ENCODE measurements at regions not wholly inside any gene's neighbourhood (a gene's known extent, or its start where the extent isn't known, plus 50 kb on each side); places are given as distances from the start of the nearest gene placed in this dataset.

- no peak overlapping the region for H3K27ac ChIP-seq (ENCODE audit: low read length)
- no peaks in the 10 kb centered on the region for H3K9me3 ChIP-seq (ENCODE audit: control insufficient read depth in 1 of 2, low read length in 2 of 2)
- no peaks in the 10 kb centered on the region for H3K36me3 ChIP-seq (ENCODE audit: control insufficient read depth in 1 of 2, insufficient read depth in 2 of 2, low read length in 2 of 2)
- no peaks in the 10 kb centered on the region for H3K27me3 ChIP-seq (ENCODE audit: low read depth, low read length)
- H3K4me3 ChIP-seq (ENCODE audit: low read depth in 1 of 2, low read length in 2 of 2) = no peak overlapping the region
- no peaks in the 10 kb centered on the region for H3K4me1 ChIP-seq (ENCODE audit: control insufficient read depth in 1 of 2, insufficient read depth in 2 of 2, low read length in 2 of 2)
Observed at GRCh38 chr6:4545893-4546292, 230.3 kb upstream of the CDYL start.

- H3K27ac ChIP-seq (ENCODE audit: low read length) = no peak overlapping the region
- H3K4me3 ChIP-seq (ENCODE audit: low read depth in 1 of 2, low read length in 2 of 2) = no peak overlapping the region
- no peaks in the 10 kb centered on the region for H3K27me3 ChIP-seq (ENCODE audit: low read depth, low read length)
- no peaks in the 10 kb centered on the region for H3K9me3 ChIP-seq (ENCODE audit: control insufficient read depth in 1 of 2, low read length in 2 of 2)
- no peaks in the 10 kb centered on the region for H3K4me1 ChIP-seq (ENCODE audit: control insufficient read depth in 1 of 2, insufficient read depth in 2 of 2, low read length in 2 of 2)
- H3K36me3 ChIP-seq (ENCODE audit: control insufficient read depth in 1 of 2, insufficient read depth in 2 of 2, low read length in 2 of 2) = no peaks in the 10 kb centered on the region
Observed at GRCh38 chr6:4543596-4543995, 232.6 kb upstream of the CDYL start.

- Histone ChIP-seq H3K4me3 (ENCODE audit: low read depth in 1 of 2, low read length in 2 of 2) (no peak overlapping the region), H3K9me3 (ENCODE audit: control insufficient read depth in 1 of 2, low read length in 2 of 2) (peaks cover 0 to 7% of the 10 kb centered on the region in 2 donors), H3K36me3 (ENCODE audit: control insufficient read depth in 1 of 2, insufficient read depth in 2 of 2, low read length in 2 of 2) (no peaks in the 10 kb centered on the region), H3K27ac (ENCODE audit: low read length) (no peak overlapping the region), H3K4me1 (ENCODE audit: control insufficient read depth in 1 of 2, insufficient read depth in 2 of 2, low read length in 2 of 2) (no peaks in the 10 kb centered on the region), H3K27me3 (ENCODE audit: low read depth, low read length) (no peaks in the 10 kb centered on the region)
Observed at GRCh38 chr6:4533576-4533975, 242.6 kb upstream of the CDYL start.

- no peaks in the 10 kb centered on the region for H3K27me3 ChIP-seq (ENCODE audit: low read depth, low read length)
- no peaks in the 10 kb centered on the region for H3K4me1 ChIP-seq (ENCODE audit: control insufficient read depth in 1 of 2, insufficient read depth in 2 of 2, low read length in 2 of 2)
- H3K9me3 ChIP-seq (ENCODE audit: control insufficient read depth in 1 of 2, low read length in 2 of 2) = peaks cover 0 to 7% of the 10 kb centered on the region in 2 donors
- no peaks in the 10 kb centered on the region for H3K36me3 ChIP-seq (ENCODE audit: control insufficient read depth in 1 of 2, insufficient read depth in 2 of 2, low read length in 2 of 2)
- no peak overlapping the region for H3K27ac ChIP-seq (ENCODE audit: low read length)
- H3K4me3 ChIP-seq (ENCODE audit: low read depth in 1 of 2, low read length in 2 of 2) = no peak overlapping the region
Observed at GRCh38 chr6:4531406-4531805, 244.8 kb upstream of the CDYL start.

DNA sequence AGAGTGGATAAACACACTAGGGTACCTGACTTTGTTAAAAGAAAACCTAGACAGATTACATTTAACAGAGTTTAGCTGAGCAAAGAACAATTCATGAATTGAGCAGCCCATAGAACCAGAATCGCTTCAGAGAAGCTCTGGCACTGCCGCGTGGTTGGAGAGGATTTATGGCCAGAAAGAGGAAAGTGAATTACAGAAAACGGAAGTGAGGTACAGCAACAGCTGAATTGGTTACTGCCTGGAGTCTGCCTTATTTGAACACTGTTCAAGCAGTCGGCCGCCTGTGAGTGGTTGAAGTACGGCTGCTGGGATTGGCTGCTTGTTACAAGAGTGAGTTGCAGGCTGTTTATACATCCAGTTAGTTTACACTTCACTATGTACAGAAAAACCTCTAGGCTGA is 253.8 kb upstream of the CDYL start:
- no peaks in the 10 kb centered on the region for H3K36me3 ChIP-seq (ENCODE audit: control insufficient read depth in 1 of 2, insufficient read depth in 2 of 2, low read length in 2 of 2)
- no peaks in the 10 kb centered on the region for H3K27me3 ChIP-seq (ENCODE audit: low read depth, low read length)
- no peaks in the 10 kb centered on the region for H3K4me1 ChIP-seq (ENCODE audit: control insufficient read depth in 1 of 2, insufficient read depth in 2 of 2, low read length in 2 of 2)
- H3K9me3 ChIP-seq (ENCODE audit: control insufficient read depth in 1 of 2, low read length in 2 of 2) = no peaks in the 10 kb centered on the region
- no peak overlapping the region for H3K27ac ChIP-seq (ENCODE audit: low read length)
- H3K4me3 ChIP-seq (ENCODE audit: low read depth in 1 of 2, low read length in 2 of 2) = no peak overlapping the region

GRCh38 chr6:4521070-4521469 is 255.1 kb upstream of the CDYL start:
- no peaks in the 10 kb centered on the region for H3K27me3 ChIP-seq (ENCODE audit: low read depth, low read length)
- H3K27ac ChIP-seq (ENCODE audit: low read length) = no peak overlapping the region
- no peaks in the 10 kb centered on the region for H3K4me1 ChIP-seq (ENCODE audit: control insufficient read depth in 1 of 2, insufficient read depth in 2 of 2, low read length in 2 of 2)
- no peaks in the 10 kb centered on the region for H3K36me3 ChIP-seq (ENCODE audit: control insufficient read depth in 1 of 2, insufficient read depth in 2 of 2, low read length in 2 of 2)
- H3K4me3 ChIP-seq (ENCODE audit: low read depth in 1 of 2, low read length in 2 of 2) = no peak overlapping the region
- no peaks in the 10 kb centered on the region for H3K9me3 ChIP-seq (ENCODE audit: control insufficient read depth in 1 of 2, low read length in 2 of 2)

- Histone ChIP-seq H3K27me3 (ENCODE audit: low read depth, low read length) (no peaks in the 10 kb centered on the region), H3K4me3 (ENCODE audit: low read depth in 1 of 2, low read length in 2 of 2) (no peak overlapping the region), H3K9me3 (ENCODE audit: control insufficient read depth in 1 of 2, low read length in 2 of 2) (no peaks in the 10 kb centered on the region), H3K27ac (ENCODE audit: low read length) (no peak overlapping the region), H3K36me3 (ENCODE audit: control insufficient read depth in 1 of 2, insufficient read depth in 2 of 2, low read length in 2 of 2) (no peaks in the 10 kb centered on the region), H3K4me1 (ENCODE audit: control insufficient read depth in 1 of 2, insufficient read depth in 2 of 2, low read length in 2 of 2) (no peaks in the 10 kb centered on the region)
Observed at GRCh38 chr6:4518506-4518905, 257.7 kb upstream of the CDYL start.

DNA sequence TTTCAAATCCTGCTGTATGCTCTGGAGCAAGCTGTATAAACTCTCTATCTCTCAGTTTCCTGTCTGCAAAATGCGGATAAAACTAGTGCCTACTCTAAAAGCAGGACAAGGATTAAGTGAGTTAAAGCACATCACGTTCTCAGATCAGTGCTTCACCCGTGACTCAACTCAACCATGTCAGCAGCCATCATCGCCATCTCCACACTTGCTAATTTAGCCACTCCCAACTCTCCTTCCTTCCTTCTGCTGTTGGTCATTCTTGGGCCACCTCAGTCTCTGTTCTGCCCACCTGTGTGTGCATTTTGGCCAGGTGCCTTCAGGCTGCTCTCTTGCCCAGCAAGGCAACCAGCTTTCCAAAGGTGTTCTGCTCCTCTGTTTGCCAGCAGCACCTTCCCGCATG is 260.0 kb upstream of the CDYL start:
- Histone ChIP-seq H3K9me3 (ENCODE audit: control insufficient read depth in 1 of 2, low read length in 2 of 2) (no peaks in the 10 kb centered on the region), H3K27ac (ENCODE audit: low read length) (no peak overlapping the region), H3K36me3 (ENCODE audit: control insufficient read depth in 1 of 2, insufficient read depth in 2 of 2, low read length in 2 of 2) (no peaks in the 10 kb centered on the region), H3K4me3 (ENCODE audit: low read depth in 1 of 2, low read length in 2 of 2) (no peak overlapping the region), H3K27me3 (ENCODE audit: low read depth, low read length) (no peaks in the 10 kb centered on the region), H3K4me1 (ENCODE audit: control insufficient read depth in 1 of 2, insufficient read depth in 2 of 2, low read length in 2 of 2) (no peaks in the 10 kb centered on the region)

DNA sequence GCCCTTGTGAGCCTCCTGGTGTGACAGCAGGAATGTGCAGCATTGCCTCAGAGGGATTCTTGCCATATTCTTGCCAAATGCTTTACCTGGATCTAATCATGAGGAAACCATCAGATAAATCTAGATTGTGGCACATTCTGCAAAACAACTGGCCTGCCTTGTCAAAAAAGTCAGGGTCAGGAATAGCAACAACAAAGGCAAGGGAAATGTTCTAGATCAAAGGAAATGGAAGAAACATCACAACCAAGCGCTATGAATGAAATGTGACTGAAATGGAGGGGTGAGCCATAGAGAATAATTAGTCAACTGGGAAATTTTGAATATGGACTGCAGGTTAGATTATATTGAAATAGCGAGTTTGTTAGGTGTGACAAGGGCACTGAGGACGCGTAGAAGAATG is 262.6 kb upstream of the CDYL start:
- H3K36me3 ChIP-seq (ENCODE audit: control insufficient read depth in 1 of 2, insufficient read depth in 2 of 2, low read length in 2 of 2) = no peaks in the 10 kb centered on the region
- no peaks in the 10 kb centered on the region for H3K9me3 ChIP-seq (ENCODE audit: control insufficient read depth in 1 of 2, low read length in 2 of 2)
- H3K27ac ChIP-seq (ENCODE audit: low read length) = no peak overlapping the region
- H3K4me3 ChIP-seq (ENCODE audit: low read depth in 1 of 2, low read length in 2 of 2) = no peak overlapping the region
- no peaks in the 10 kb centered on the region for H3K27me3 ChIP-seq (ENCODE audit: low read depth, low read length)
- no peaks in the 10 kb centered on the region for H3K4me1 ChIP-seq (ENCODE audit: control insufficient read depth in 1 of 2, insufficient read depth in 2 of 2, low read length in 2 of 2)

- Histone ChIP-seq H3K4me1 (ENCODE audit: control insufficient read depth in 1 of 2, insufficient read depth in 2 of 2, low read length in 2 of 2) (no peaks in the 10 kb centered on the region), H3K27ac (ENCODE audit: low read length) (no peak overlapping the region), H3K9me3 (ENCODE audit: control insufficient read depth in 1 of 2, low read length in 2 of 2) (no peaks in the 10 kb centered on the region), H3K4me3 (ENCODE audit: low read depth in 1 of 2, low read length in 2 of 2) (no peak overlapping the region), H3K27me3 (ENCODE audit: low read depth, low read length) (no peaks in the 10 kb centered on the region), H3K36me3 (ENCODE audit: control insufficient read depth in 1 of 2, insufficient read depth in 2 of 2, low read length in 2 of 2) (no peaks in the 10 kb centered on the region)
Observed at GRCh38 chr6:4512051-4512471, 264.1 kb upstream of the CDYL start.

DNA sequence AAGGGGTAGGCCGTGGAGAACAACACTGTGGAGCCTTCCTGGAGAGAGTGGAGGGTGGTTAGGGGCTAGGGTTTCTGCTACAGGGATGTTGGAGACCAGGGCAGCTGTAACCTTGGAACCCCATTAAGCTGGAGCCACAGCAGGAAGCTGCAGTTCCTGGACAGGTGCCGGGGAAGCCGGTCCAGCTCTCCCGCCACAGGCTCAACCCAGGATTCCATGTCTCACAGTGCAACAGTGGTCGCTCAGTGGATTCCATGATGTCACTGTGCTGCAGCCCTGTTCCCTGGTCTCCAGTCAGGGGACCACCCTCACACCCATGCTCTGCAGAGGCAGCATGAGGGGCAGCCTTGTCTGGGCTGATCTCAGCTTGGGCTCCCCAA is 264.6 kb upstream of the CDYL start:
- Histone ChIP-seq H3K27ac (ENCODE audit: low read length) (no peak overlapping the region), H3K9me3 (ENCODE audit: control insufficient read depth in 1 of 2, low read length in 2 of 2) (no peaks in the 10 kb centered on the region), H3K36me3 (ENCODE audit: control insufficient read depth in 1 of 2, insufficient read depth in 2 of 2, low read length in 2 of 2) (no peaks in the 10 kb centered on the region), H3K27me3 (ENCODE audit: low read depth, low read length) (no peaks in the 10 kb centered on the region), H3K4me3 (ENCODE audit: low read depth in 1 of 2, low read length in 2 of 2) (no peak overlapping the region), H3K4me1 (ENCODE audit: control insufficient read depth in 1 of 2, insufficient read depth in 2 of 2, low read length in 2 of 2) (no peaks in the 10 kb centered on the region)

DNA sequence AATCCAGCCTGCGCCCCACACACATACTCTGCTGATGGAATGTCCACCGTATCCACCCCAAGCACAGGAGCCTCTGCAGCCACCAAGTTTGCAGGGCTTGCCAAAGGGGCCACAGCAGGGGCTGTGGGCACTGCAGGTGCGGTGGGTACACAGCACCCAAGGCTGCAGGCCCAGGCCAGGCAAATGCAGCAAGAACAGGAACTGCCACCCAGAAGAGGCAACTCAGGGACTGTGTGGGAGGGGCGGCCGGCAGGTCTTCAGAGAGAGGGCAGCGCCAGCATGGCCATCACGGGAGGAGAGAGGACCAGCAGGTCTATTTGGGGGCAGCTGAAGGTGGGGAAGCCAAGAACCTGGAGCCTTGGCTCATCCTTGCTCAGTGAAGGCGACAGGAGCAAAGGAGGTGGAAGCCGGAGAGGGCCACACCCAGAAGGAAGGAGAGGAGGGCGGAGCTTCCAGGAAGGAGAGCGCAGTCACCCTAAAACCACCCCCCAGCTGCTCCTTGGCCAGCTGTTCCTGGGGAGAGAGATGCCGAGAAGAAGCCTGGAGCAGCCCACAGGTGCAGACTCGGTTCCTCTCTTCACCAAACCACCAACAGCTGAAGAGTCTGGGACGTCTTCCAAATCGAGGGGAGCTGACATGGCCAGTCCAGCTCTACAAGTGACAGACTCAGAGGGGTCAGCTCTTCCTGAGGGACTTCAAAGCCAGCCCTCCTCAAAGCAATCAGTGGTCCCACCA is 265.1 kb upstream of the CDYL start:
- no peaks in the 10 kb centered on the region for H3K36me3 ChIP-seq (ENCODE audit: control insufficient read depth in 1 of 2, insufficient read depth in 2 of 2, low read length in 2 of 2)
- no peaks in the 10 kb centered on the region for H3K4me1 ChIP-seq (ENCODE audit: control insufficient read depth in 1 of 2, insufficient read depth in 2 of 2, low read length in 2 of 2)
- H3K27ac ChIP-seq (ENCODE audit: low read length) = no peak overlapping the region
- H3K9me3 ChIP-seq (ENCODE audit: control insufficient read depth in 1 of 2, low read length in 2 of 2) = no peaks in the 10 kb centered on the region
- no peaks in the 10 kb centered on the region for H3K27me3 ChIP-seq (ENCODE audit: low read depth, low read length)
- no peak overlapping the region for H3K4me3 ChIP-seq (ENCODE audit: low read depth in 1 of 2, low read length in 2 of 2)

Data from muscle layer of duodenum (tissue), 2 donors.